Neutrophil (primary cell): ENCODE measurements at regions not wholly inside any gene's neighbourhood (a gene's known extent, or its start where the extent isn't known, plus 50 kb on each side); places are given as distances from the start of the nearest gene placed in this dataset.

ENCODE experiments used
- H3K27ac ChIP-seq: fragments of 200-600 bp; sonication (generic); 2 replicates; pipeline ENCODE4 v1.5.1; 2016; ENCODE audit warnings: mild to moderate bottlenecking, moderate library complexity
- H3K27me3 ChIP-seq: fragments of 200-600 bp; sonication (generic); 2 replicates; pipeline ENCODE4 v1.6.0; 2016; ENCODE audit warnings: mild to moderate bottlenecking
- H3K36me3 ChIP-seq: fragments of 200-600 bp; sonication (generic); 2 replicates; pipeline ENCODE4 v1.5.1; 2017
- H3K4me1 ChIP-seq, 2 experiments: fragments of 200-600 bp in 1 of 2; sonication (generic) in 1 of 2; 1 replicate in 1 of 2; 2 replicates in 1 of 2; pipeline versions ENCODE4 v1.5.1 to v1.6.1; 2013 to 2016; ENCODE audit warnings: low read depth in 1 of 2, low read length in 1 of 2, mild to moderate bottlenecking in 1 of 2, moderate library complexity in 1 of 2; ENCODE audit not compliant: control insufficient read depth in 1 of 2, insufficient read depth in 1 of 2
- H3K4me3 ChIP-seq, 2 experiments: fragments of 200-600 bp in 1 of 2; sonication (generic) in 1 of 2; 1 replicate in 1 of 2; 2 replicates in 1 of 2; pipeline ENCODE4 v1.5.1; 2013 to 2016; ENCODE audit warnings: low read depth in 1 of 2, low read length in 1 of 2, mild to moderate bottlenecking in 1 of 2, moderate library complexity in 1 of 2
- H3K9me3 ChIP-seq: fragments of 200-600 bp; sonication (generic); 2 replicates; pipeline ENCODE4 v1.5.1; 2016
- CTCF ChIP-seq: fragments of 200-600 bp; sonication (generic); IDR thresholded peaks from 2 replicates; pipeline ENCODE4 v1.5.1; 2016; ENCODE audit warnings: antibody characterized with exemption

- H3K4me1 ChIP-seq: no peaks in the 10 kb centered on the region
- no peaks in the 10 kb centered on the region for H3K9me3 ChIP-seq
- peaks cover 3% of the 10 kb centered on the region for H3K27me3 ChIP-seq
- no peak for TF ChIP-seq CTCF
- no peak overlapping the region for H3K27ac ChIP-seq
- H3K36me3 ChIP-seq: no peaks in the 10 kb centered on the region
- no peak overlapping the region for H3K4me3 ChIP-seq
Measured at GRCh38 chr10:121654021-121654545, 55.8 kb upstream of the FGFR2 start.

- Histone ChIP-seq H3K27me3 (peaks cover 3% of the 10 kb centered on the region), H3K4me3 (no peak overlapping the region), H3K27ac (no peak overlapping the region), H3K4me1 (no peaks in the 10 kb centered on the region), H3K36me3 (no peaks in the 10 kb centered on the region), H3K9me3 (no peaks in the 10 kb centered on the region)
- no peak for TF ChIP-seq CTCF
Measured at GRCh38 chr10:121653608-121654007, 55.4 kb upstream of the FGFR2 start.

- no peak overlapping the region for H3K4me3 ChIP-seq
- H3K27ac ChIP-seq: no peak overlapping the region
- no peak for TF ChIP-seq CTCF
- H3K27me3 ChIP-seq: peaks cover 8% of the 10 kb centered on the region
- no peaks in the 10 kb centered on the region for H3K9me3 ChIP-seq
- H3K36me3 ChIP-seq: no peaks in the 10 kb centered on the region
- no peaks in the 10 kb centered on the region for H3K4me1 ChIP-seq
Measured at GRCh38 chr10:121648493-121648892, 50.2 kb upstream of the FGFR2 start.

GRCh38 chr10:121648059-121648458 is 49.8 kb upstream of the FGFR2 start:
- no peak for TF ChIP-seq CTCF
- H3K27me3 ChIP-seq: peaks cover 8% of the 10 kb centered on the region
- no peaks in the 10 kb centered on the region for H3K4me1 ChIP-seq
- no peaks in the 10 kb centered on the region for H3K9me3 ChIP-seq
- no peak overlapping the region for H3K4me3 ChIP-seq
- no peaks in the 10 kb centered on the region for H3K36me3 ChIP-seq
- no peak overlapping the region for H3K27ac ChIP-seq
